HG03064 (cell line): ENCODE measurements at regions not wholly inside any gene's neighbourhood (a gene's known extent, or its start where the extent isn't known, plus 50 kb on each side); places are given as distances from the start of the nearest gene placed in this dataset.
"Not testable (repeated sequence)": the region's sequence is repeated elsewhere in the genome, so short reads cannot be mapped to it uniquely, and the experiment has no call there.

Source experiments
- ATAC-seq: cut with Tn5 transposase; IDR thresholded peaks from one replicate; pipeline ENCODE4 v1.9.1; 2021; ENCODE audit warnings: low read depth; ENCODE audit not compliant: unreplicated experiment

GRCh38 chr14:47988175-47988574, 312.8 kb upstream of the MDGA2 start:
- ATAC-seq: no peak

GRCh38 chr14:47978871-47979270, 303.5 kb upstream of the MDGA2 start:
- no peak for ATAC-seq

- no peak for ATAC-seq
Measured at GRCh38 chr14:47976139-47976538, 300.7 kb upstream of the MDGA2 start.

- no peak for ATAC-seq
Measured at GRCh38 chr14:47966076-47966810, 290.8 kb upstream of the MDGA2 start.

GRCh38 chr14:47961634-47962033, 286.2 kb upstream of the MDGA2 start:
- ATAC-seq: no peak

GRCh38 chr14:47959740-47960139, 284.3 kb upstream of the MDGA2 start:
- no peak for ATAC-seq

- no peak for ATAC-seq
Measured at GRCh38 chr14:47949006-47949405, 273.6 kb upstream of the MDGA2 start.

GRCh38 chr14:47935332-47935731, 259.9 kb upstream of the MDGA2 start:
- ATAC-seq: no peak

- ATAC-seq: no peak
Measured at GRCh38 chr14:47929334-47929733, 253.9 kb upstream of the MDGA2 start.

GRCh38 chr14:47921133-47921532, 245.7 kb upstream of the MDGA2 start:
- no peak for ATAC-seq

- no peak for ATAC-seq
Measured at GRCh38 chr14:47919997-47920396, 244.6 kb upstream of the MDGA2 start.

GRCh38 chr14:47919334-47919846, 244.0 kb upstream of the MDGA2 start:
- no peak for ATAC-seq

GRCh38 chr14:47917344-47917954, 242.0 kb upstream of the MDGA2 start:
- no peak for ATAC-seq

GRCh38 chr14:47901141-47901540, 225.7 kb upstream of the MDGA2 start:
- ATAC-seq: not testable (repeated sequence)

GRCh38 chr14:47899685-47900084, 224.3 kb upstream of the MDGA2 start:
- ATAC-seq: no peak

GRCh38 chr14:47874350-47874749, 198.9 kb upstream of the MDGA2 start:
- ATAC-seq: no peak

- no peak for ATAC-seq
Measured at GRCh38 chr14:47872588-47872987, 197.2 kb upstream of the MDGA2 start.

GRCh38 chr14:47863441-47863840, 188.0 kb upstream of the MDGA2 start:
- no peak for ATAC-seq

- ATAC-seq: no peak
Measured at GRCh38 chr14:47857646-47858045, 182.2 kb upstream of the MDGA2 start.

- no peak for ATAC-seq
Measured at GRCh38 chr14:47852278-47852677, 176.9 kb upstream of the MDGA2 start.

GRCh38 chr14:47846008-47846407, 170.6 kb upstream of the MDGA2 start:
- no peak for ATAC-seq

GRCh38 chr14:47843236-47843635, 167.8 kb upstream of the MDGA2 start:
- no peak for ATAC-seq
